ENCODE measurements at regions not wholly inside any gene's neighbourhood (a gene's known extent, or its start where the extent isn't known, plus 50 kb on each side); places are given as distances from the start of the nearest gene placed in this dataset.

DNA sequence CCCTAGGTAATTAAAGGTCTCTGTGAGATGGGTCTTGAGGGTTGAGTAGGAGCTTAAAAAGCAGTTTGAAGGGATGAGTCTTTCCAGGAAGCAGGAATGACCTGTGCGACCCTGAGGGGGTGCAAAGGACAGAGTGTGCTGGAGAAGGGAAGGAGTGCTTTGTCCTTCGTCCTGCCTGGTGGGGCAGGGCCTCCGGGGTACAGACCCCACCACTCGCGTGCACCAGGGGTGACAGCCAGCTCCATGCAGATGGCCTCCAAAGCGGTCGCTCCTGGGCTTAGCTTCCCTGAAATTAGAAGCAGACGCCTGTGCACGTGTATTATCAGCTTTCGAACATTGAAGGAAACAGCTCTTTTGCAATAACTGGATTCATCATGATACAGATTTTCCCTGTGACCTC is 959.8 kb downstream of the BRD1 start:
- no peaks in the 10 kb centered on the region for H3K4me1 ChIP-seq (ENCODE audit: control insufficient read depth, insufficient read depth, low read length)
- no peaks in the 10 kb centered on the region for H3K9me3 ChIP-seq (ENCODE audit: control insufficient read depth, insufficient read depth, low read depth, low read length)
- no peak for ATAC-seq
- no peaks in the 10 kb centered on the region; the same call in 1 of the 2 replicates for H3K27me3 ChIP-seq (ENCODE audit: control insufficient read depth, insufficient read depth, low read length)
- no peaks in the 10 kb centered on the region for H3K36me3 ChIP-seq (ENCODE audit: control insufficient read depth, insufficient read depth, low read length)
- intact Hi-C loops (cut with micrococcal nuclease; ENCODE audit: unreplicated experiment) (no loop called here), in situ Hi-C loops (cut with HindIII; ENCODE audit: low pct_unique_long_range_greater_than_20kb, low sequenced_read_pairs) (no loop called here)
- no peak for DNase-seq (ENCODE audit: low read depth, low spot score)
- POLR2A ChIA-PET: no interaction called here
- BruUV-seq (replicated peaks): no TSS peak
- no peak overlapping the region for H3K4me3 ChIP-seq (ENCODE audit: low read depth in 2 of 2, low read length in 2 of 2)
- CTCF ChIA-PET: no interaction called here
- no peak overlapping the region for H3K27ac ChIP-seq (ENCODE audit: low read length)
- TF ChIP-seq, protein P1, sequence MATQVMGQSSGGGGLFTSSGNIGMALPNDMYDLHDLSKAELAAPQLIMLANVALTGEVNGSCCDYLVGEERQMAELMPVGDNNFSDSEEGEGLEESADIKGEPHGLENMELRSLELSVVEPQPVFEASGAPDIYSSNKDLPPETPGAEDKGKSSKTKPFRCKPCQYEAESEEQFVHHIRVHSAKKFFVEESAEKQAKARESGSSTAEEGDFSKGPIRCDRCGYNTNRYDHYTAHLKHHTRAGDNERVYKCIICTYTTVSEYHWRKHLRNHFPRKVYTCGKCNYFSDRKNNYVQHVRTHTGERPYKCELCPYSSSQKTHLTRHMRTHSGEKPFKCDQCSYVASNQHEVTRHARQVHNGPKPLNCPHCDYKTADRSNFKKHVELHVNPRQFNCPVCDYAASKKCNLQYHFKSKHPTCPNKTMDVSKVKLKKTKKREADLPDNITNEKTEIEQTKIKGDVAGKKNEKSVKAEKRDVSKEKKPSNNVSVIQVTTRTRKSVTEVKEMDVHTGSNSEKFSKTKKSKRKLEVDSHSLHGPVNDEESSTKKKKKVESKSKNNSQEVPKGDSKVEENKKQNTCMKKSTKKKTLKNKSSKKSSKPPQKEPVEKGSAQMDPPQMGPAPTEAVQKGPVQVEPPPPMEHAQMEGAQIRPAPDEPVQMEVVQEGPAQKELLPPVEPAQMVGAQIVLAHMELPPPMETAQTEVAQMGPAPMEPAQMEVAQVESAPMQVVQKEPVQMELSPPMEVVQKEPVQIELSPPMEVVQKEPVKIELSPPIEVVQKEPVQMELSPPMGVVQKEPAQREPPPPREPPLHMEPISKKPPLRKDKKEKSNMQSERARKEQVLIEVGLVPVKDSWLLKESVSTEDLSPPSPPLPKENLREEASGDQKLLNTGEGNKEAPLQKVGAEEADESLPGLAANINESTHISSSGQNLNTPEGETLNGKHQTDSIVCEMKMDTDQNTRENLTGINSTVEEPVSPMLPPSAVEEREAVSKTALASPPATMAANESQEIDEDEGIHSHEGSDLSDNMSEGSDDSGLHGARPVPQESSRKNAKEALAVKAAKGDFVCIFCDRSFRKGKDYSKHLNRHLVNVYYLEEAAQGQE (IDR thresholded peaks at IDR 0.05; ENCODE audit: insufficient read depth in 1 of 2, low read depth in 2 of 2, low read length in 1 of 2): no peak
- no peak for TF ChIP-seq SIN3A (IDR thresholded peaks at IDR 0.05; ENCODE audit: borderline replicate concordance, insufficient read depth, low read depth, low read length)

DNA sequence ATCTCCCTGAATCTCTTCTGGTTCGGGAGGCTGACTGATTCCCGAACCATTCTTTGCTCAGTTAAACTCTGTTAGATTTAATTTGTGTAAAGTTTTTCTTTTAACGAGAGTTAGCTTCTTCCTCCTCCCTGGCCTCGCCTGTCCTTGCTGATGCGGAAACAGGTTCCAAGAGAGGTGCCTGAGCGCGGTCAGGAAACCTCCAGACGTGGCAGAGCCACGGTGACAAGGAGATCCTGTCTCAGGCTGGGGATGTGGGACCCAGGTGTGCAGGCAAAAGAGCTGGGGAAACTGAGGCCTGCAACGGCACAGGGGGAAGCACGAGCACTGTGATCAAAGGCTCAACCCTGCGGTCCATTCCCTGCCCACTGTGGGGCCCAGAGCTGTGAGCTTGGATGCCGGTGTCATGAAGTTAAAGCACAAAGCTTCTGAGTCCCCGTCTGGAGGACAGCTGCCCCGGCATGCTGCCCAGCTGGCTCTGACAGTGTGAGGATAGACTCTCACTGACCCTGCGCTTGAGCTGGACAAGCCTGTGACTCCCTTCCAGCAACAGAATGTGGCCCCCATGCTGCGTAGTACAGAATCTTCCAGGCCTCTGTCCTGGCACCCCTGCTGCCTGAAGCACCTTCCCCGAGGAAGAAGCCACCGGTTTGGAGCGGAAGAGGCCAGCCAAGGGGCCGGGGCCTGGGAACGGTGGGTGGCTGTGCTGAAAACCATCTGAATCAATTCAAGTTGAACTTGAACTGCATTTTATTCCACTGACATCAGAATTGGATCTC is 960.6 kb downstream of the BRD1 start:
- no peak for DNase-seq (ENCODE audit: low read depth, low spot score)
- no peaks in the 10 kb centered on the region for H3K4me1 ChIP-seq (ENCODE audit: control insufficient read depth, insufficient read depth, low read length)
- H3K9me3 ChIP-seq (ENCODE audit: control insufficient read depth, insufficient read depth, low read depth, low read length): no peaks in the 10 kb centered on the region
- ChIA-PET POLR2A (no interaction called here), CTCF (no interaction called here)
- no peaks in the 10 kb centered on the region for H3K36me3 ChIP-seq (ENCODE audit: control insufficient read depth, insufficient read depth, low read length)
- H3K27ac ChIP-seq (ENCODE audit: low read length): no peak overlapping the region
- H3K4me3 ChIP-seq (ENCODE audit: low read depth in 2 of 2, low read length in 2 of 2): no peak overlapping the region
- in situ Hi-C loops (cut with HindIII; ENCODE audit: low pct_unique_long_range_greater_than_20kb, low sequenced_read_pairs) (no loop called here), intact Hi-C loops (cut with micrococcal nuclease; ENCODE audit: unreplicated experiment) (no loop called here)
- no TSS peak for BruUV-seq (replicated peaks)
- ATAC-seq: no peak
- no peak for TF ChIP-seq POLR2AphosphoS5 (IDR thresholded peaks at IDR 0.05; ENCODE audit: low read depth, low read length)
- TF ChIP-seq TCF7L2 (IDR thresholded peaks at IDR 0.05; ENCODE audit: low read depth, low read length): no peak
- TF ChIP-seq, protein P1 (IDR thresholded peaks at IDR 0.05; ENCODE audit: insufficient read depth in 1 of 2, low read depth in 2 of 2, low read length in 1 of 2): no peak
- no peak for TF ChIP-seq SIN3A (IDR thresholded peaks at IDR 0.05; ENCODE audit: borderline replicate concordance, insufficient read depth, low read depth, low read length)
- TF ChIP-seq, protein P2, sequence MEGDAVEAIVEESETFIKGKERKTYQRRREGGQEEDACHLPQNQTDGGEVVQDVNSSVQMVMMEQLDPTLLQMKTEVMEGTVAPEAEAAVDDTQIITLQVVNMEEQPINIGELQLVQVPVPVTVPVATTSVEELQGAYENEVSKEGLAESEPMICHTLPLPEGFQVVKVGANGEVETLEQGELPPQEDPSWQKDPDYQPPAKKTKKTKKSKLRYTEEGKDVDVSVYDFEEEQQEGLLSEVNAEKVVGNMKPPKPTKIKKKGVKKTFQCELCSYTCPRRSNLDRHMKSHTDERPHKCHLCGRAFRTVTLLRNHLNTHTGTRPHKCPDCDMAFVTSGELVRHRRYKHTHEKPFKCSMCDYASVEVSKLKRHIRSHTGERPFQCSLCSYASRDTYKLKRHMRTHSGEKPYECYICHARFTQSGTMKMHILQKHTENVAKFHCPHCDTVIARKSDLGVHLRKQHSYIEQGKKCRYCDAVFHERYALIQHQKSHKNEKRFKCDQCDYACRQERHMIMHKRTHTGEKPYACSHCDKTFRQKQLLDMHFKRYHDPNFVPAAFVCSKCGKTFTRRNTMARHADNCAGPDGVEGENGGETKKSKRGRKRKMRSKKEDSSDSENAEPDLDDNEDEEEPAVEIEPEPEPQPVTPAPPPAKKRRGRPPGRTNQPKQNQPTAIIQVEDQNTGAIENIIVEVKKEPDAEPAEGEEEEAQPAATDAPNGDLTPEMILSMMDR (IDR thresholded peaks at IDR 0.05): no peak
- H3K27me3 ChIP-seq (ENCODE audit: control insufficient read depth, insufficient read depth, low read length): no peaks in the 10 kb centered on the region; the same call in 1 of the 2 replicates

All from Panc1 (cell line).